A549 (cell line): ENCODE measurements at regions not wholly inside any gene's neighbourhood (a gene's known extent, or its start where the extent isn't known, plus 50 kb on each side); places are given as distances from the start of the nearest gene placed in this dataset.

Source experiments
- POLR2A ChIP-seq: IDR thresholded peaks from 2 replicates; pipeline ENCODE4 v1.6.1; 2012; ENCODE audit warnings: mild to moderate bottlenecking, low read length
- REST ChIP-seq: fragments of 200-600 bp; sonication (generic); IDR thresholded peaks from 2 replicates; pipeline ENCODE4 v1.6.1; 2016; ENCODE audit warnings: antibody characterized with exemption, mild to moderate bottlenecking, moderate library complexity
- RNF2 ChIP-seq: fragments of 200-600 bp; sonication (generic); IDR thresholded peaks from 2 replicates; pipeline ENCODE4 v1.6.1; 2016; ENCODE audit warnings: low read depth, mild to moderate bottlenecking, antibody characterized with exemption, moderate library complexity, borderline replicate concordance

- TF ChIP-seq RNF2, result no peak
- no peak for TF ChIP-seq POLR2A
- TF ChIP-seq REST, result no peak
Measured at GRCh38 chr3:109387621-109388020, 50.3 kb upstream of the DPPA4 start.
